Endothelial cell (in vitro differentiated cells): ENCODE measurements at regions not wholly inside any gene's neighbourhood (a gene's known extent, or its start where the extent isn't known, plus 50 kb on each side); places are given as distances from the start of the nearest gene placed in this dataset.
"Not testable (repeated sequence)": the region's sequence is repeated elsewhere in the genome, so short reads cannot be mapped to it uniquely, and the experiment has no call there.

Experiments used
- DNase-seq: peaks from one replicate; pipeline ENCODE4 v3.0.0; 2021; ENCODE audit warnings: low spot score
- H3K27ac Mint-ChIP-seq: one replicate; pipeline ENCODE4 v1.8.0; 2021; ENCODE audit warnings: mixed read lengths, inconsistent platforms; ENCODE audit not compliant: unreplicated experiment
- H3K27me3 Mint-ChIP-seq: one replicate; pipeline ENCODE4 v1.8.0; 2021; ENCODE audit warnings: mild to moderate bottlenecking, moderate library complexity, mixed read lengths, inconsistent platforms; ENCODE audit not compliant: unreplicated experiment
- H3K36me3 Mint-ChIP-seq: one replicate; pipeline ENCODE4 v1.8.0; 2021; ENCODE audit warnings: mild to moderate bottlenecking, low read depth, mixed read lengths, inconsistent platforms; ENCODE audit not compliant: unreplicated experiment
- H3K4me1 Mint-ChIP-seq: one replicate; pipeline ENCODE4 v1.8.0; 2021; ENCODE audit warnings: mild to moderate bottlenecking, mixed read lengths, inconsistent platforms; ENCODE audit not compliant: unreplicated experiment
- H3K4me3 Mint-ChIP-seq: one replicate; pipeline ENCODE4 v1.8.0; 2021; ENCODE audit warnings: mild to moderate bottlenecking, mixed read lengths, inconsistent platforms; ENCODE audit not compliant: unreplicated experiment
- H3K9me3 Mint-ChIP-seq: one replicate; pipeline ENCODE4 v1.8.0; 2021; ENCODE audit warnings: mixed read lengths, inconsistent platforms; ENCODE audit not compliant: unreplicated experiment
- CTCF ChIP-seq: fragments of 200-600 bp; sonication (generic); IDR thresholded peaks from one replicate; pipeline ENCODE4 v1.5.0; 2021; ENCODE audit warnings: antibody characterized with exemption; ENCODE audit not compliant: unreplicated experiment

- DNase-seq, result no peak
- Mint-ChIP-seq H3K36me3 (no peaks in the 10 kb centered on the region), H3K4me3 (no peak overlapping the region), H3K4me1 (no peaks in the 10 kb centered on the region), H3K27me3 (peaks cover 4% of the 10 kb centered on the region), H3K27ac (no peak overlapping the region), H3K9me3 (no peaks in the 10 kb centered on the region)
- TF ChIP-seq CTCF, result no peak
Observed at GRCh38 chr13:112172017-112172416, 105.1 kb downstream of the SOX1 start.

GRCh38 chr13:112172641-112173251, 105.8 kb downstream of the SOX1 start:
- Mint-ChIP-seq H3K4me3 (no peak overlapping the region), H3K9me3 (no peaks in the 10 kb centered on the region), H3K36me3 (no peaks in the 10 kb centered on the region), H3K4me1 (no peaks in the 10 kb centered on the region), H3K27me3 (peaks cover 4% of the 10 kb centered on the region), H3K27ac (no peak overlapping the region)
- DNase-seq, result no peak
- no peak for TF ChIP-seq CTCF

DNA sequence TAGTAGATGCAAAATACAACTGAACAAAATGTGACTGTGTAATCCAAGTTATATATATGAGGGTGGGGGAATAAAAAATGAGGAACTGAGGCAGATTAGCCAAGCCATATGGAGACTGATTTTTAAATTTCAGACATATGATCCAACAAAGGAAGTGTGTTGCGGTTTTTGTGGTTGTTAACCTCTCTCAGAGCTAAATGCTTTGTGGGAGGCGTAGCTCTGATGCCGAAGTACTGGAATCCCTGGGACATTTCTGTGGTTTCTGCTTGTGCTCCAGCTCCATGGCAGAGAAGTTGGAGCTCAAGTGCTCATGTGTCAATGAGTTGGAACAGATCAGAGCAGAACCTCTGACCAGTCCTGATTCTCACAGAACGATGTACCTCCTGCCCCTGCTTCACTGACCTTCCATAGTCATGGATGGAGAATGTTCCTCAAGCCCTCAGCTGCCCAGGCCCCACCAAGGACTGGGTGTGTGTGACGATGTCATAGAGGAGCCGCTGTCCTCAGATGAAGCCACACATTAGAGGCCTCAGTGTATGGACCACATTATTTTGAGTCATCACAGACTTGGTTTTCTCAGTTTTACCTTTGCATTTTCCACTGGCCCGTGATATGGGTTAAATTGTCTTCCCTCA, 107.6 kb downstream of the SOX1 start:
- Mint-ChIP-seq H3K9me3 (no peaks in the 10 kb centered on the region), H3K4me1 (no peaks in the 10 kb centered on the region), H3K36me3 (no peaks in the 10 kb centered on the region), H3K27me3 (peaks cover 4% of the 10 kb centered on the region), H3K4me3 (no peak overlapping the region), H3K27ac (no peak overlapping the region)
- DNase-seq, result no peak
- no peak for TF ChIP-seq CTCF

DNA sequence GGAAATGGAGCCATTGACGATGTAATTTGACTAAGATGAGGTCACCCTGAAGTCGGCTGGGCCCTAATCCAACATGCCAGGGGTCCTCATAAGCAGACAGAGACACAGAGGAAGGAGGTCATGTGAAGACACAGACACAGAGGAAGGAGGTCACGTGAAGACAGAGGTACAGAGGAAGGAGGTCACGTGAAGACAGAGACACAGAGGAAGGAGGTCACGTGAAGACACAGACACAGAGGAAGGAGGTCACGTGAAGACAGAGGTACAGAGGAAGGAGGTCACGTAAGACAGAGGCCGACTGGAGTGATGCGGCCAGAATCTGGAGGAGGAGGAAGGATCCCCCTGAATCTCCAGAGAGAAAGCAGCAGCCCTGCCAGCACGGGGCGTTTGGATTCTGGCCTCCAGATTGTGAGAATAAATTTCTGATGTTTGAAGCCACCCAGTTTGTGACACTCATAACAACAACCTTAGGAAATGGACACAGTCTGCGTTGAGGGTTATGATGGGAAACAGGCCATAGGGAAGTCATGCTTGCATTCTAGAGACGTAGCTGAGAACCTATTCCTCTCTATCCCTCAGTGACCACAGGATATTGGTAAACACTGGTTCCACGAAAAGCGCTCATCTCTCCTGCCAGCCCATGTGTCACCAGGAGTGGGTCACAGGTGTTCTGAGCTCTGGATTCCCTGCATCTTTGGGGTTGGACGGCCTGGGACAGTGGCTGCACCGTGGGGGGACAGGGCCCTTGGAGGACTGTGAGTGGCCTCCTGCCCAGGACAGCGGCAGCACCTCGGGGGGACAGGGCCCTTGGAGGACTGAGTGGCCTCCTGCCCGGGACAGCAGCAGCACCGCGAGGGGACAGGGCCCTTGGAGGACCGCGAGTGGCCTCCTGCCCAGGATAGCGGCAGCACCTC, 108.5 kb downstream of the SOX1 start:
- Mint-ChIP-seq H3K36me3 (peaks cover under 1% of the 10 kb centered on the region), H3K9me3 (no peaks in the 10 kb centered on the region), H3K4me3 (peak overlapping the region; percentile 44), H3K4me1 (no peaks in the 10 kb centered on the region), H3K27me3 (peaks cover 2% of the 10 kb centered on the region), H3K27ac (no peak overlapping the region)
- no peak for TF ChIP-seq CTCF
- no peak for DNase-seq

DNA sequence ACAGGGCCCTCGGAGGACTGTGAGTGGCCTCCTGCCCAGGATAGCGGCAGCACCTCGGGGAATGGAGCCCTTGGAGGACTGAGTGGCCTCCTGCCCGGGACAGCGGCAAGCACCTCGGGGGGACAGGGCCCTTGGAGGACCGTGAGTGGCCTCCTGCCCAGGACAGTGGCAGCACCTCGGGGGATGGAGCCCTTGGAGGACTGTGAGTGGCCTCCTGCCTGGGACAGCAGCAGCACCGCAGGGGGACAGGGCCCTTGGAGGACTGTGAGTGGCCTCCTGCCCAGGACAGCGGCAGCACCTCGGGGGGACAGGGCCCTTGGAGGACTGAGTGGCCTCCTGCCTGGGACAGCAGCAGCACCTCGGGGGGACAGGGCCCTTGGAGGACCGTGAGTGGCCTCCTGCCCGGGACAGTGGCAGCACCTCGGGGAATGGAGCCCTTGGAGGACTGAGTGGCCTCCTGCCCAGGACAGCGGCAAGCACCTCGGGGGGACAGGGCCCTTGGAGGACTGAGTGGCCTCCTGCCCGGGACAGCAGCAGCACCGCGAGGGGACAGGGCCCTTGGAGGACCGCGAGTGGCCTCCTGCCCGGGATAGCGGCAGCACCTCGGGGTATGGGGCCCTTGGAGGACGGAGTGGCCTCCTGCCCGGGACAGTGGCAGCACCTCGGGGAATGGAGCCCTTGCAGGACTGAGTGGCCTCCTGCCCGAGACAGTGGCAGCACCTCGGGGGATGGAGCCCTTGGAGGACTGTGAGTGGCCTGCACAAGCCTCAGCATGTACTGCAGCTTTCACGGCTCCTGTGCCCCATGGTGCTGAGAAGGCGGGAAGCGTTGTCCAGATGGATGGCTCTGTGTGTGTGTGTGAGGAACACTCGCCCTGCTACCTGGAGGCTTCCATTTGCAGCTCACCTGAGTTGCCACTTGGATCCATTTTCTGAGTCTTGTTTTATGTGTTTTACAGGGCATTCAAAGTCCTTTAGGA, 109.5 kb downstream of the SOX1 start:
- not testable (repeated sequence) for H3K4me1 Mint-ChIP-seq, H3K36me3 Mint-ChIP-seq, H3K27me3 Mint-ChIP-seq, H3K4me3 Mint-ChIP-seq, DNase-seq, H3K27ac Mint-ChIP-seq, H3K9me3 Mint-ChIP-seq
